Mesothelial cell of epicardium (in vitro differentiated cells): ENCODE measurements at regions not wholly inside any gene's neighbourhood (a gene's known extent, or its start where the extent isn't known, plus 50 kb on each side); places are given as distances from the start of the nearest gene placed in this dataset.

Experiments used
- DNase-seq, 2 experiments: peaks; one replicate each; pipeline ENCODE4 v3.0.0; 2021; ENCODE audit warnings: low spot score in 2 of 2; ENCODE audit not compliant: unreplicated experiment in 2 of 2
- H3K27ac Mint-ChIP-seq: 2 replicates; pipeline ENCODE4 v1.8.0; 2021; ENCODE audit warnings: mixed read lengths
- H3K27me3 Mint-ChIP-seq: 2 replicates; pipeline ENCODE4 v1.8.0; 2021; ENCODE audit warnings: low read depth, mixed read lengths
- H3K36me3 Mint-ChIP-seq: 2 replicates; pipeline ENCODE4 v1.8.0; 2021; ENCODE audit warnings: mixed read lengths
- H3K4me1 Mint-ChIP-seq: 2 replicates; pipeline ENCODE4 v1.8.0; 2021; ENCODE audit warnings: mixed read lengths
- H3K4me3 Mint-ChIP-seq: 2 replicates; pipeline ENCODE4 v1.8.0; 2021; ENCODE audit warnings: mild to moderate bottlenecking, moderate library complexity, mixed read lengths
- H3K9me3 Mint-ChIP-seq: 2 replicates; pipeline ENCODE4 v1.8.0; 2021; ENCODE audit warnings: mixed read lengths
- TF ChIP-seq, protein P1 (sequence below): fragments of 200-600 bp; sonication (generic); IDR thresholded peaks from one replicate; pipeline ENCODE4 v1.5.0; 2021; ENCODE audit warnings: antibody characterized with exemption; ENCODE audit not compliant: unreplicated experiment

GRCh38 chr14:83455561-83455960, 1921.9 kb upstream of the SEL1L start:
- DNase-seq: no peak
- no peaks in the 10 kb centered on the region for H3K4me1 Mint-ChIP-seq
- H3K9me3 Mint-ChIP-seq: peaks cover 71% of the 10 kb centered on the region
- TF ChIP-seq, protein P1, sequence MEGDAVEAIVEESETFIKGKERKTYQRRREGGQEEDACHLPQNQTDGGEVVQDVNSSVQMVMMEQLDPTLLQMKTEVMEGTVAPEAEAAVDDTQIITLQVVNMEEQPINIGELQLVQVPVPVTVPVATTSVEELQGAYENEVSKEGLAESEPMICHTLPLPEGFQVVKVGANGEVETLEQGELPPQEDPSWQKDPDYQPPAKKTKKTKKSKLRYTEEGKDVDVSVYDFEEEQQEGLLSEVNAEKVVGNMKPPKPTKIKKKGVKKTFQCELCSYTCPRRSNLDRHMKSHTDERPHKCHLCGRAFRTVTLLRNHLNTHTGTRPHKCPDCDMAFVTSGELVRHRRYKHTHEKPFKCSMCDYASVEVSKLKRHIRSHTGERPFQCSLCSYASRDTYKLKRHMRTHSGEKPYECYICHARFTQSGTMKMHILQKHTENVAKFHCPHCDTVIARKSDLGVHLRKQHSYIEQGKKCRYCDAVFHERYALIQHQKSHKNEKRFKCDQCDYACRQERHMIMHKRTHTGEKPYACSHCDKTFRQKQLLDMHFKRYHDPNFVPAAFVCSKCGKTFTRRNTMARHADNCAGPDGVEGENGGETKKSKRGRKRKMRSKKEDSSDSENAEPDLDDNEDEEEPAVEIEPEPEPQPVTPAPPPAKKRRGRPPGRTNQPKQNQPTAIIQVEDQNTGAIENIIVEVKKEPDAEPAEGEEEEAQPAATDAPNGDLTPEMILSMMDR: no peak
- H3K4me3 Mint-ChIP-seq: no peak overlapping the region
- H3K27me3 Mint-ChIP-seq: no peaks in the 10 kb centered on the region
- peaks cover 17% of the 10 kb centered on the region for H3K36me3 Mint-ChIP-seq
- no peak overlapping the region for H3K27ac Mint-ChIP-seq

DNA sequence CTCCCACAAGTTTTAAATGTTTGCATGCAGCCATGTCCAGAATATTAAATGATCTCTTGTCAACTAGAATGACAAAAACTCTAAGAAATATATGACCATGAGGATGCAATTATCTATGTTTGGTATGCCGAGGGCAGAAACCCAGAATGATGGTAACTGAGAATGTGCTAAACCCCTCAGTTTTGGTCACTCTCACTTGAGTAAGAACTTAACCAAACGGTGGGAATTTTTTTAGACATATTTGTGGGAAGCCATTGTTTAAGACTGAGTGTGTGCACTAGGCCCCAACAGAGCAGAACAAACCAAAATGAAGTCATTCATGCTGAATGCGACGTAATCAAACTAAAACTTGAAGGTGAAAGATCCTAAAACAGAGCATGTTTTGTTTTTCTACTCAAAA, 1927.9 kb upstream of the SEL1L start:
- H3K4me1 Mint-ChIP-seq: peaks cover 12% of the 10 kb centered on the region
- DNase-seq: no peak
- H3K9me3 Mint-ChIP-seq: peaks cover 27% of the 10 kb centered on the region
- peaks cover 11% of the 10 kb centered on the region for H3K36me3 Mint-ChIP-seq
- H3K27ac Mint-ChIP-seq: no peak overlapping the region
- H3K4me3 Mint-ChIP-seq: no peak overlapping the region
- TF ChIP-seq, protein P1: no peak
- H3K27me3 Mint-ChIP-seq: no peaks in the 10 kb centered on the region

GRCh38 chr14:83462759-83463158, 1929.1 kb upstream of the SEL1L start:
- no peak overlapping the region for H3K27ac Mint-ChIP-seq
- no peak overlapping the region for H3K4me3 Mint-ChIP-seq
- H3K36me3 Mint-ChIP-seq: peaks cover 11% of the 10 kb centered on the region
- peaks cover 15% of the 10 kb centered on the region for H3K4me1 Mint-ChIP-seq
- peaks cover 23% of the 10 kb centered on the region for H3K9me3 Mint-ChIP-seq
- TF ChIP-seq, protein P1: no peak
- no peak for DNase-seq
- no peaks in the 10 kb centered on the region for H3K27me3 Mint-ChIP-seq

- no peak overlapping the region for H3K27ac Mint-ChIP-seq
- DNase-seq: no peak
- peaks cover 5% of the 10 kb centered on the region for H3K36me3 Mint-ChIP-seq
- TF ChIP-seq, protein P1: peak; percentile 80
- peaks cover 20% of the 10 kb centered on the region for H3K4me1 Mint-ChIP-seq
- H3K9me3 Mint-ChIP-seq: peaks cover 16% of the 10 kb centered on the region
- H3K27me3 Mint-ChIP-seq: no peaks in the 10 kb centered on the region
- no peak overlapping the region for H3K4me3 Mint-ChIP-seq
Measured at GRCh38 chr14:83463500-83464098, 1929.9 kb upstream of the SEL1L start.

GRCh38 chr14:83467811-83468210, 1934.2 kb upstream of the SEL1L start:
- H3K9me3 Mint-ChIP-seq: no peaks in the 10 kb centered on the region
- peaks cover 32% of the 10 kb centered on the region for H3K4me1 Mint-ChIP-seq
- TF ChIP-seq, protein P1: no peak
- H3K36me3 Mint-ChIP-seq: no peaks in the 10 kb centered on the region
- no peak overlapping the region for H3K4me3 Mint-ChIP-seq
- DNase-seq: no peak
- H3K27me3 Mint-ChIP-seq: no peaks in the 10 kb centered on the region
- no peak overlapping the region for H3K27ac Mint-ChIP-seq

- no peaks in the 10 kb centered on the region for H3K36me3 Mint-ChIP-seq
- peaks cover 37% of the 10 kb centered on the region for H3K4me1 Mint-ChIP-seq
- TF ChIP-seq, protein P1: no peak
- no peaks in the 10 kb centered on the region for H3K9me3 Mint-ChIP-seq
- H3K27ac Mint-ChIP-seq: peak overlapping the region; percentile 55
- no peak overlapping the region for H3K4me3 Mint-ChIP-seq
- DNase-seq: no peak
- no peaks in the 10 kb centered on the region for H3K27me3 Mint-ChIP-seq
Measured at GRCh38 chr14:83470466-83470865, 1936.8 kb upstream of the SEL1L start.
